HCT116 (cell line): ENCODE measurements at regions not wholly inside any gene's neighbourhood (a gene's known extent, or its start where the extent isn't known, plus 50 kb on each side); places are given as distances from the start of the nearest gene placed in this dataset.
"Not testable (repeated sequence)": the region's sequence is repeated elsewhere in the genome, so short reads cannot be mapped to it uniquely, and the experiment has no call there.

Experiments used
- ATAC-seq: fragments of 200-7000 bp; cut with Tn5 transposase; 2 replicates; pipeline ENCODE4 v1.9.1; 2020; ENCODE audit warnings: mild to moderate bottlenecking, moderate library complexity
- BruUV-seq: library from RNA; stranded (reverse); fragments of 400-500 nt; replicated peaks from 2 replicates; lab custom pipeline; 2021; lab: Mats Ljungman, UMichigan
- CTCF ChIA-PET: fragments of 300-600 bp; sonication (Branson Sonifier 250); formaldehyde crosslinking; loops from one replicate; lab custom pipeline; 2021; ENCODE audit warnings: antibody characterized with exemption; lab: Charles Lee
- POLR2A ChIA-PET: fragments of 300-600, 350-600 bp; sonication (Branson Sonifier 250); formaldehyde crosslinking; loops from one replicate; lab custom pipeline; 2021; ENCODE audit warnings: antibody characterized with exemption; lab: Charles Lee
- RAD21 ChIA-PET, 2 experiments: fragments of 300-600 bp; sonication (Branson Sonifier 250); formaldehyde crosslinking; loops; one replicate each; lab custom pipeline; 2023; ENCODE audit warnings: low total read pairs in 2 of 2; ENCODE audit not compliant: uncharacterized antibody in 2 of 2, unreplicated experiment in 2 of 2, low non-redundant PET in 1 of 2; lab: Charles Lee
- DNase-seq: peaks from one replicate; pipeline ENCODE4 v3.0.0-alpha.2; 2010; ENCODE audit warnings: low read depth, low spot score
- H2AFZ ChIP-seq: fragments of 200-600 bp; shearing (Covaris generic), sonication (generic); 2 replicates; pipeline ENCODE4 v1.6.1; 2017; ENCODE audit warnings: low read depth, mixed run types, mixed read lengths, antibody characterized with exemption, low read length; ENCODE audit not compliant: poor library complexity, severe bottlenecking
- H3K27ac ChIP-seq: 2 replicates; pipeline ENCODE4 v1.5.1; 2012; ENCODE audit warnings: low read depth, low read length
- H3K27me3 ChIP-seq: fragments of 200-600 bp; sonication (generic); 2 replicates; pipeline ENCODE4 v1.6.1; 2016; ENCODE audit warnings: mixed run types, low read length, mixed read lengths; ENCODE audit not compliant: insufficient read depth
- H3K36me3 ChIP-seq, 2 experiments: fragments of 200-500 bp in 1 of 2; fragments of 200-600 bp in 1 of 2; sonication (Bioruptor generic) in 1 of 2; sonication (generic) in 1 of 2; 2 replicates each; pipeline versions ENCODE4 v1.5.1 to v1.6.1; 2014 to 2016; ENCODE audit warnings: low read length in 2 of 2, inconsistent platforms in 1 of 2, mixed read lengths in 1 of 2, mixed run types in 1 of 2; ENCODE audit not compliant: insufficient read depth in 2 of 2, control insufficient read depth in 1 of 2
- H3K4me1 ChIP-seq, 2 experiments: fragments of 200-600 bp in 1 of 2; sonication (generic) in 1 of 2; 2 replicates each; pipeline versions ENCODE4 v1.5.1 to v1.6.1; 2012 to 2017; ENCODE audit warnings: low read length in 2 of 2, inconsistent platforms in 1 of 2, mild to moderate bottlenecking in 1 of 2, mixed read lengths in 1 of 2, mixed run types in 1 of 2, moderate library complexity in 1 of 2; ENCODE audit not compliant: insufficient read depth in 2 of 2, control insufficient read depth in 1 of 2
- H3K4me2 ChIP-seq: fragments of 200-600 bp; sonication (generic); 2 replicates; pipeline ENCODE4 v1.6.1; 2017; ENCODE audit warnings: mixed run types, low read length, mixed read lengths
- H3K4me3 ChIP-seq, 2 experiments: fragments of 200-600 bp in 1 of 2; sonication (generic) in 1 of 2; replicated peaks in 1 of 2; 2 replicates each; pipeline ENCODE4 v1.5.1; 2011 to 2016; ENCODE audit warnings: low read length in 2 of 2, control low read depth in 1 of 2, low read depth in 1 of 2, mild to moderate bottlenecking in 1 of 2, mixed read lengths in 1 of 2, mixed run types in 1 of 2
- H3K79me2 ChIP-seq: fragments of 200-600 bp; sonication (generic); 2 replicates; pipeline ENCODE4 v1.6.1; 2017; ENCODE audit warnings: mild to moderate bottlenecking, mixed run types, low read length, moderate library complexity, mixed read lengths; ENCODE audit not compliant: insufficient read depth
- H3K9ac ChIP-seq: fragments of 200-600 bp; sonication (generic); 2 replicates; pipeline ENCODE4 v1.6.1; 2016; ENCODE audit warnings: low read length, mixed read lengths
- H3K9me2 ChIP-seq: fragments of 200-600 bp; sonication (generic), shearing (Covaris generic); 2 replicates; pipeline ENCODE4 v1.6.1; 2017; ENCODE audit warnings: mixed run types, mild to moderate bottlenecking, moderate library complexity; ENCODE audit not compliant: insufficient read depth
- H3K9me3 ChIP-seq, 2 experiments: fragments of 200-500 bp in 1 of 2; fragments of 200-600 bp in 1 of 2; sonication (Bioruptor generic) in 1 of 2; sonication (generic) in 1 of 2; 2 replicates each; pipeline ENCODE4 v1.6.1; 2014 to 2017; ENCODE audit warnings: low read length in 2 of 2, mixed read lengths in 2 of 2, inconsistent platforms in 1 of 2, low read depth in 1 of 2, mild to moderate bottlenecking in 1 of 2, mixed run types in 1 of 2, moderate library complexity in 1 of 2; ENCODE audit not compliant: control insufficient read depth in 1 of 2, insufficient read depth in 1 of 2
- H4K20me1 ChIP-seq: fragments of 200-600 bp; sonication (generic), shearing (Covaris generic); 2 replicates; pipeline ENCODE4 v1.6.1; 2017; ENCODE audit warnings: mixed run types, mild to moderate bottlenecking, moderate library complexity; ENCODE audit not compliant: insufficient read depth
- CTCF ChIP-seq, 3 experiments: fragments of 200-600 bp in 1 of 3; sonication (generic) in 1 of 3; IDR thresholded peaks in 2 of 3; conservative IDR thresholded peaks in 1 of 3; 2 replicates each; pipeline ENCODE4 v1.5.1; 2012 to 2017; ENCODE audit warnings: low read depth in 2 of 3, low read length in 2 of 3, antibody characterized with exemption in 1 of 3, borderline replicate concordance in 1 of 3, control low read depth in 1 of 3, mild to moderate bottlenecking in 1 of 3, mixed read lengths in 1 of 3, mixed run types in 1 of 3, moderate library complexity in 1 of 3; ENCODE audit not compliant: insufficient read depth in 1 of 3
- intact Hi-C: fragments of 100-400 bp; cut with micrococcal nuclease; formaldehyde crosslinking; loops from 2 replicates; pipeline ENCODE4 v1.10.0; 2022

DNA sequence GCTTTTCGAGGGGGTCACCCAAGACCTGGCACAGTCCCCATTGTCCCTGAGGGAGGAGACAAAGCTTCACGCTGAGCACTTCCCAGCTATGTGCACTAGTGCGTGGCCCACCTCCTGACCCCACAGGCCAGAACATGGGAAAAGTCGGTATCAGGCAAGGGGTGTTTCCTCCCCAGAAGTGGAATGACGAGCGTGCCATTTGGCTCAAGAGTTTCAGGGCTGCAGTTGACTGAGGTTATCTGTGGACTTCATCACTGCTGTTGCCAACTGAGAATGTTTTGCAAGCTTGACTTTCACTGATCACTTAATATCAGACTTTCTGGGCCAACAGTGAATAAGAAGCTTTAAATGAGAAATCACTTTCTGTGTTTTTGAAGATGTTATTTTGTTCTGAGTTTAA lies 137.0 kb upstream of the AFDN start:
- ATAC-seq (no peak), DNase-seq (no peak)
- Histone ChIP-seq H3K4me2 (no peak overlapping the region), H4K20me1 (no peaks in the 10 kb centered on the region), H3K4me1 (peaks cover 0 to 2% of the 10 kb centered on the region in 2 experiments; a peak in 1 of 4 replicates), H3K4me3 (no peak overlapping the region), H3K36me3 (no peaks in the 10 kb centered on the region), H3K79me2 (no peaks in the 10 kb centered on the region), H3K9me2 (no peaks in the 10 kb centered on the region), H2AFZ (no peak overlapping the region), H3K9me3 (no peaks in the 10 kb centered on the region), H3K27ac (no peak overlapping the region), H3K9ac (no peak overlapping the region), H3K27me3 (no peaks in the 10 kb centered on the region)
- intact Hi-C loops, result no loop called here
- RAD21 ChIA-PET, result no interaction called here
- TF ChIP-seq CTCF (IDR thresholded peaks at IDR 0.05 in 2 of 3, conservative IDR thresholded peaks at IDR 0.05 in 1 of 3; ENCODE audit: borderline replicate concordance in 1 of 3, insufficient read depth in 1 of 3, low read depth in 2 of 3, low read length in 2 of 3), result no peak
- CTCF ChIA-PET, result no interaction called here
- POLR2A ChIA-PET, result no interaction called here
- BruUV-seq, result no TSS peak

GRCh38 chr6:167690167-167690922 lies 136.4 kb upstream of the AFDN start:
- H3K27ac ChIP-seq, H3K27me3 ChIP-seq, H3K4me1 ChIP-seq, POLR2A ChIA-PET, RAD21 ChIA-PET, intact Hi-C loops, H3K9me3 ChIP-seq, DNase-seq, CTCF ChIA-PET, ATAC-seq, H3K36me3 ChIP-seq, BruUV-seq, H2AFZ ChIP-seq, H3K4me3 ChIP-seq, H3K9ac ChIP-seq, H3K4me2 ChIP-seq, H3K9me2 ChIP-seq, H4K20me1 ChIP-seq, H3K79me2 ChIP-seq: not testable (repeated sequence)
